ENCODE measurements at regions not wholly inside any gene's neighbourhood (a gene's known extent, or its start where the extent isn't known, plus 50 kb on each side); places are given as distances from the start of the nearest gene placed in this dataset.

GRCh38 chr5:53820802-53821171, 260.3 kb downstream of the NDUFS4 start:
- TF ChIP-seq POLR2A (IDR thresholded peaks at IDR 0.05; ENCODE audit: low read length) (no peak), GATA1 (IDR thresholded peaks at IDR 0.05; ENCODE audit: low read depth, low read length) (no peak)
